ELR (cell line): ENCODE measurements at regions not wholly inside any gene's neighbourhood (a gene's known extent, or its start where the extent isn't known, plus 50 kb on each side); places are given as distances from the start of the nearest gene placed in this dataset.
"Not testable (repeated sequence)": the region's sequence is repeated elsewhere in the genome, so short reads cannot be mapped to it uniquely, and the experiment has no call there.

ENCODE experiments used
- DNase-seq: peaks from one replicate; pipeline ENCODE4 v3.0.0-alpha.2; 2015; ENCODE audit warnings: low read depth

DNA sequence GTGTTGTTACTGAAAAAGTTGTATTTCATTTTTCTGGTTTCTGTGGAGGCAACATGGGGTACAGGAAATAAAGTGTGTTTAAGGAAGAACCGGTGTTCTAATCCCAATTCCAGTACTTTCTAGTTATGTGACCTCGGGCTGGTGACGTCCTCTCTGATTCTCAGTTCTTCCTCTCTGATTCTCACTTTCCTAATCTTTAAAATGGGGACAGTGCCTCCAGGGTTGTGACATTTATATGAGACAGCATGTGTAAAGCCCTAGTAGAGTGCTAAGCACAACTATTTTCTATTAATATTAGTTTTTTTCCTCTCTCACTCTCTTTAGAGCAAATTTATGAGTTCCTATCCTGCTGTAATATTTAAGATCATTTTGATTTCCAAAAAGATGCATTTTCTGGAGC is 50.9 kb upstream of the PTPDC1 start:
- no peak for DNase-seq

DNA sequence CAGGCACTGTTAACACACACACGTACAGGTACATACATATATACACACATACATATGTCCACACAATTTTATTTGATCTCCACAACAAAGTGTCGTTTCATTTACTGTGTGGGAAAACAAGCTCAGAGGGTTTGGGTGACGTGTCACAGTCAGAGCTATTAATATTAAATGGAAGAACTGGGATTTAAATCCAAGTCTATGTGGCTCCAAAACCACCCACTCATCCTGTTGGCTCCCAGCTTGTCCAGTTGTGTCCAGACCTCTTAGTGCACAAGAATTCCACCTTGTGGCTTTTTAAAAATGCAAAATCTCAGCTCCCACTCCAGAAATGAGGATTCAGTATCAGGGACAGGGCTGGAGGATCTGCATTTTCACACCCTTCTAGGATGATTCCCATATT is 52.3 kb upstream of the PTPDC1 start:
- no peak for DNase-seq

DNA sequence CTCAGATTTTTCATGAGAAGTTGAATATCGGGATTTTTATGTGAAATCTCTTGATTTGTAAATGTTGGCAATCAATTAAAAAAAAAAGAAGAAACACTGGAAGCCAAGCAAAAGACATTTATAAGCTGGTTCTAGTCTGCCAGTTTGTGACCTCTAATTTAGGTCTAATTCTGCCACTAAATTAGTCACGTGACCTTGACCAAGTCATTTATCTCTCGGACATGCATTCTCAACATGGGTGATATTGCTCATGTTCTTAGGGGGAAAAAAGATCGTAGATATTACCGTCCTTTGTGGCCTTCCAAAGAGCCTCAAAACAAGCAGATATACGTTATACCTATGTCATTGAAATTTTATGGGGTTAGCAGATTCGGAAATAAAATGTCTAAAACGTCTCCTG is 52.9 kb upstream of the PTPDC1 start:
- peak; percentile 32 for DNase-seq

DNA sequence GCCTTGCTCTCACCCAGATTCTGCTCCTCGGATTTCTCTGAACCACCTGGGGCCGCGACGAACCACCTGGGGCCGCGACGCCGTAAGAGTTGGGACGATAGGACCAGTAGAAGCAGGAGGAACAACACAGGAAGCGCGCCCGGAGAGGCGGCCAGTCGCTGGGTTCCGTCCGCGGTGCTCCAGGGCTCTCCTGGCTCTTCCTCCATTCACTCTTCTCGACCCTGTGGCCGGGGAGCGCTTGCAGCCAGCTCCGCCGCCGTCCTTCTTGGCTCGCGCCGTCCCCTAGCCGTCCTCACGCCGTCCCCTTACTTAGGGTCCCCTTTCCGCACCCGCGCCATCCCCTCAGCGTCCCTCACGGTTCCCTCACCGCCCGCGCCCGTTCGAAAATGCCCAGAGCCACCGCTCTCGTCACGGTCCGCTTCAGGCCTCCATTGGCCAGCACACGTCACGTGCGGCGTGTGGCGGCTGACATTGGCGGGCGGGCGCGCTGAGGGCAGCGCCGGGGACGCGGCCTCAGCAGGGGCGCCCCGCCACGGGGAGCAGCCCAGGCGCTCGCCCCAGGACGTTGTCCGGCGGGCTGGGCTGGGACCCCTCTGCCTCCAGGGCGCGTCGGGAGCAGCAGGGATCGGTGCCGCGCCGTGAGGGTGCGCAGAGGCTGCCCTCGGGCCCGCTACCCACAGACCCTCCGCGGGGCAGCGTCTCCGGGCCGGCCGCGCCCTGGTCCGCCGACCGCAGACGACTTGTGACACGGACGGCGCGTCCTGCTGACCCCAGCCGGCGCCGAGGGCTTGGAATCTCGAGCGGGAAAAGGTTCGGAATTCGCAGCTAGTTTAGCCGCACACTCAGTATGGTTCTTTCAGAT is 53.7 kb upstream of the PTPDC1 start:
- peak; percentile 89 for DNase-seq

DNA sequence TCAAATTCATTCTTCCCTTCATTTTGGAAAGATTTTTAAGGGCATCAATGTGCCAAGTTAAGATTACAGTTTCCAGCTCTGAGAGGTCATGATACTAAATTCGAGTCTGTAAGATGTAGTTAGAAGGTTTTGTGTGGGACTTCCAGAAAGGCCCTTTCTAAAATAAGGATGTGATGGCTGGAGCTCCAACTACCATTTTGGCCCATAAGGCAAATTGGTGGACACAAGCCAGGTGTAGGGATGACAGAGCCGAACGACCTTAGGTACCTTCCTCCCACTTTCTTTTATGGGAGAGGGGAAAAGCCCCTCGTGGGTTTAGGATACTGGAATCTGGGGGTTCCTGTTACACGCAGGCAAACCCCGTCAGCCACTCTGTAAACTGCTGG is 54.3 kb upstream of the PTPDC1 start:
- DNase-seq, result no peak

DNA sequence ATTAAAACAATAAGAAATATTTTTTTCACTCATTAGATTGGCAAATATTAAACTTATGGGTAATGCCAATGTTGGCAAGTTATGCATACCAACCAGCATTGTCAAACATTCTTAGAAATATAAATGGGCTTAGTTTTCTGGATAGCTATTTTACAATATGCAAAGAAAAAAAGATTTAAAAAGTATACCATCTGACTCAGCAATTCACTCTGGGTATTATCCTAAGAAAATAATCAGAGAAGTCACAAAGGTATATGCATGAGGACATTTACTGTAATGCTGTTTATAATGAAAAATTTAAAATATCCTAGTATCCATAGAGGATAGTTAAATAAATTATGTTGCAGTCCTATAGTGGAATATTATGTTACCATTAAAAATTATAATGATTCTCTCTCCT is 57.4 kb upstream of the PTPDC1 start:
- DNase-seq, result no peak

DNA sequence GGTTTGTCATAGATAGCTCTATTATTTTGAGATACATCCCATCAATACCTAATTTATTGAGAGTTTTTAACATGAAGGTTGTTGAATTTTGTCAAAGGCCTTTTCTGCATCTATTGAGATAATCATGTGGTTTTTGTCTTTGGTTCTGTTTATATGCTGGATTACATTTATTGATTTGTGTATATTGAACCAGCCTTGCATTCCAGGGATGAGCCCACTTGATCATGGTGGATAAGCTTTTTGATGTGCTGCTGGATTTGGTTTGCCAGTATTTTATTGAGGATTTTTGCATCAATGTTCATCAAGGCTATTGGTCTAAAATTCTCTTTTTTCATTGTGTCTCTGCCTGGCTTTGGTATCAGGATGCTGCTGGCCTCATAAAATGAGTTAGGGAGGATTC is 61.8 kb upstream of the PTPDC1 start:
- not testable (repeated sequence) for DNase-seq

DNA sequence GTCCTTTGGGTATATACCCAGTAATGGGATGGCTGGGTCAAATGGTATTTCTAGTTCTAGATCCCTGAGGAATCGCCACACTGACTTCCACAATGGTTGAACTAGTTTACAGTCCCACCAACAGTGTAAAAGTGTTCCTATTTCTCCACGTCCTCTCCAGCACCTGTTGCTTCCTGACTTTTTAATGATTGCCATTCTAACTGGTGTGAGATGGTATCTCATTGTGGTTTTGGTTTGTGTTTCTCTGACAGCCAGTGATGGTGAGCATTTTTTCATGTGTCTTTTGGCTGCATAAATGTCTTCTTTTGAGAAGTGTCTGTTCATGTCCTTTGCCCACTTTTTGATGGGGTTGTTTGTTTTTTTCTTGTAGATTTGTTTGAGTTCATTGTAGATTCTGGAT is 63.4 kb upstream of the PTPDC1 start:
- not testable (repeated sequence) for DNase-seq

DNA sequence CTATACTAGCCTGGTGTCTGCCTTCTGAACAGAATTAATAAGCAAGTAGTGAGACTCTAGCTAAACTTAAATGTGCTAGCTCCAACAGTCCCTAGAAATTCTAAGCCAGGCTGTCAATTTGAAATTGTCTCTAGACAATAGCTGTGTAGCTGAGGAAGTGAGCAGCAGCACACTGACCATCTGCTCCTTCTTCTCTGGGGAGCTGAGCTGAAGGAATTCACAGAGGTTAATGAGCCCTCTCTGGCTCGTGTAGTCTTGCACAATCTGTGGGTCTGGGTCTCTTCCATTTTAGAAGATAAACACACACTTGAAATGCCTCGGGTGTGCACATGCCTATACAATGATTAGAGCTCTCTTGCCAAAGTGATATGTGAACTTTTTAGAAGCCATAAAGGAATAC is 63.5 kb upstream of the BARX1 start:
- DNase-seq, result no peak

DNA sequence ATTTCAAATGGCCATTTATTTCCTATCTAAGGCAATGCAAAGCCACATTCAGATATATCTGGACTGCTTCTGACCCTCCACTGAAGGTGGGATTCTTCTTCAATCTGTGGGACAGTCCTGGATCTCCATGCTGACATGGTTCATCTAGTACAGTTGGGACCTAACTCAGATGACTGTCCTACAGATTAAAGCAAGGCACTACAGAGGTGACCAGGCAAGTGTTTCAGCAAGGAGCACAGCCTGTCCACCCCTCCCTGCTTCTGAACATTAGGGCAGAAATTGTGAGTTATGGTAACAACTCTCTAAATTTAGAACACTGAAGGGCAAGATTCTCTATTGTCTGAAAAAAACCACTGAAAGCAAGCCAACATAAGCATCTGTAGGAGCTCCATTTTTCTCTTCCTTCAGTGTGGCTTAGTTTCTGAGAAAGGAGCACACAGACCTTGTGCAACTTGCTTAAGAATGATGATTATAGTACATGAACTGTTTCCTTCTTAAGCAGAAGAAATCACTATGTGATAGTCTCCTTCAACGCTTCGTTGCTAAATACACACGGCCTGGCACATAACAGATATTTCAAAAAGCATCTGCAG is 62.9 kb upstream of the BARX1 start:
- no peak for DNase-seq

DNA sequence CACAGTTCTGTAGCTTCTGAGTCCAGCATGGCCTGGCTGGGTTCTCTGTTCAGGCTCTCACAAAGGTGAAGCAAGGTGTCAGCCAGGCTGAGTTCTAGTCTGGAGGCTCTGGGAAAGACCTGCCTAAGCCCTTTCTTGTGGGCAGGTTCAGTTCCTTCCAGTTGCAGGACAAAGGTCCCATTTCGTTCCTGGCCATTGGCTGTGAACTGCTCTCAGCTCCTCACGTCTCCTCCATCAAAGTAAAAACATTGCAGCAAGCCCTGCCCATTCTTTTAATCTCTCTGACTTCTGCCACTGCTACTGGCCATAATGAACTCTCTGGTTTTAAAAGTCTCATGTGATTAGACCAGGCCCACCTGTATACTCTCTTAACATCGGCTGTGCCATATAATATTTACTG is 61.6 kb upstream of the BARX1 start:
- no peak for DNase-seq

DNA sequence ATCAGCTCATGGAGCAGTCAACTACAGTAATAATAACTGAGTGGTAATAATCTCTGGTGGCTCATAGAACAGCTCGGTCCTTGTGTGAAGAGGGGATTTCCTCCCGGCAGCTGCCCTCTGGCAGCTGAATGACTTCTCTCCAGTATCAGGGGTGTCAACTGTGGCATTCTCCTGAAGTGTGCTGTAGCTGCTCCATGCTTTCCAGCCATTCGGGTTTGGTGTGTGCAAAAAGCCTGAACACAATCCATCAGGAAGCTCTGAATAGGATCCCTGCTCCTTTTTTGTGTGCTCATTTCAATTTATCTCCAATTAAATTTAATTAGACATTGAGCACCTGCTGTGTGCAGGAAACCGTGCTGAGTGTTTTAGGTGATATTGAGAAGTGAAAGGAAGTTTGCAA is 59.8 kb upstream of the BARX1 start:
- no peak for DNase-seq

DNA sequence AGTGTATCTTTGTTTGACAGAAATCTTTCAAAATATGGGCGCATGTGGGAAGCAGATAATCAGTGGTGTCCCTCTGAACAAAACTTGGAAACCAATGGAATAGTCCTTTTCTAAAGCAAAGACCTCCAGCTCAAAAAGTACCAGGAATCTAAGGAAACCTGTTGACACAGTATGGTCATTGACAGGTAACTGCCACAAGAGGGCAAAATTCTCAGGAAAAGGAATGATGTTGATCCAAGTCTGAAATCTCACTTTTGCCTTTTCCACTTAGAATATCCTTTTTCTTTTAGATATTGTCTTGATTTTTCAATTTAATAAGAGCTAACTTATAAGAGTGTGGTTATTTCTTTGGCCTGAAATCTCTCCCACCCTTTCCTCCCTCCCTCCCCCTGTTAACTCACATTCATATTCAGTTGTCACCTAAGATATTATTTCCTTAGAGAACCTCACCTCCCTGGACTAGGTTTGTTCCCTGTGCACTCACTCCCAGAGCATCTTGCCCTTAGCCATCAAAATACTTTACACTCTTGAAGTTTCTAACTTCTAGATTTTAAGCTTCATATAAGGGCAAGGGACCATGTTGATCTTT is 59.0 kb upstream of the BARX1 start:
- peak; percentile 68 for DNase-seq

DNA sequence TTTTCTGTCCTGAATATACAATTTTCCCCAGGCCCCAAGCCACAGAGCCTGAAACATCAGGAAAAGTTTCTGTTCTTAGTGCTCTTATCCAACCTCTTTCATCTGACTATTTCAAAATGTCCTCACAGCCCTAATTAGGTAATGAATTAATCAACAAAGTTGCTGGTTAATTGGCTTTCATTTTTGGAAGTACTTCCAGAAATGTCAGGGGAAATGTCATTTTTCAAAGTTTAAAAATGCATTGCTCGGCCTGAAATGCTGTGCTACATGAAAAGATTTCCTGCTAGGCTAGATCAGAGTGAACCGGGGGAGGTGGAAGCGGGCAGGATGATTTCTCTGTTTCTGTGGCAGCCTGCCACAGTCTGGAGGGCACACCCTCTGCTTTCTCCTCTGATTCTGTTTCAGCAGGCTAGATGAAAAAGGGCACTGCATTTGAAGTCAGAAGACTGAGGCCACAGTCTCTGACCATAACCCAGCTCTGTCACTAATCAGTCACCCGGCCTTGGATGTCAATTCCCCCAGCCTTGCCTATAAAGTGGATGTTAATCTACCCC is 55.9 kb upstream of the BARX1 start:
- no peak for DNase-seq

DNA sequence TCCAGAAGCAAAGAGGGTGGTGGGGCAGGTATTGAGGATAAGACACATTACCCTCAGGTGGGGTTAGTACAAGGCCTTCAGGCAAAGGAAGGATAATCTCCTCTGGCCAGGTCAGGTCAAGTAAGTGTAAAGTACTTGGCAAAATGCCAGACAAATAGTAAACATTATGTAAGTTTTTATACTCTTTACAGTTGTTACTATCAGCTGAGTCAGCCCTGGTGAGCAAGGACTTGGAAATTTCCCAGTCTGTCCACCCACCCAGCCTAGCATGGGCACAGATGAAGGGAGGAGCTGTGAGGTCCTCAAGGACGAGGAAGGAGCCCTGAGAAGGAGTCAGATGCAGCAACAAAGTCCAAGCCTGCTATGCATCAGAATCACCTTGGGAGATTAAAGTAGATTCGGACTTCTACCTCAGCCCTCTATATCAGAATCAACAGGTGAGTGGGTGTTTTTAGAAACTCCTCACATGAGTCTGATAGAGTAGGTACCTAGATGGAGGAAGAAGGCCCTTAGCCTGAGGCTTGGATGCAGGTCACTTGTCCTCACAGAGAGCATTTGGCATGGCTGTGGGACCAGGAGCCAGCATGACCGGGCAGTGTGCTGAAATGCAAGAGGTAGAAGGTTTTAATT is 50.2 kb upstream of the BARX1 start:
- DNase-seq, result peak; percentile 64
